GM23338 (cell line): ENCODE measurements at regions not wholly inside any gene's neighbourhood (a gene's known extent, or its start where the extent isn't known, plus 50 kb on each side); places are given as distances from the start of the nearest gene placed in this dataset.

Experiments used
- ATAC-seq: fragments of 200-7000 bp; cut with Tn5 transposase; 3 replicates; pipeline ENCODE4 v1.9.1; 2020
- DNase-seq: peaks from one replicate; pipeline ENCODE4 v3.0.0-alpha.2; 2015; ENCODE audit warnings: low spot score
- H2AFZ ChIP-seq: fragments of 200-600 bp; sonication (generic); 2 replicates; pipeline ENCODE4 v1.8.0; 2016; ENCODE audit warnings: antibody characterized with exemption, mild to moderate bottlenecking, moderate library complexity
- H3F3A ChIP-seq: fragments of 200-600 bp; sonication (generic); replicated peaks from 2 replicates; pipeline ENCODE4 v1.8.0; 2017; ENCODE audit warnings: antibody characterized with exemption, mixed run types, low read depth
- H3K27ac ChIP-seq: fragments of 200-600 bp; sonication (generic); 2 replicates; pipeline ENCODE4 v1.6.1; 2016; ENCODE audit warnings: low read depth
- H3K27me3 ChIP-seq: fragments of 200-600 bp; sonication (generic); 2 replicates; pipeline ENCODE4 v1.8.0; 2016; ENCODE audit warnings: mild to moderate bottlenecking, mixed run types, moderate library complexity; ENCODE audit not compliant: insufficient read depth
- H3K36me3 ChIP-seq: fragments of 200-600 bp; sonication (generic); 2 replicates; pipeline ENCODE4 v1.8.0; 2016; ENCODE audit warnings: mild to moderate bottlenecking; ENCODE audit not compliant: insufficient read depth
- H3K4me1 ChIP-seq: fragments of 200-600 bp; sonication (generic); 2 replicates; pipeline ENCODE4 v1.8.0; 2016; ENCODE audit warnings: mild to moderate bottlenecking, moderate library complexity; ENCODE audit not compliant: insufficient read depth
- H3K4me2 ChIP-seq: fragments of 200-600 bp; sonication (generic); 2 replicates; pipeline ENCODE4 v1.7.1; 2017; ENCODE audit warnings: mixed run types
- H3K4me3 ChIP-seq: fragments of 200-600 bp; sonication (generic); 2 replicates; pipeline ENCODE4 v1.6.1; 2016; ENCODE audit warnings: mixed run types
- H3K79me2 ChIP-seq: fragments of 200-600 bp; sonication (generic); replicated peaks from 2 replicates; pipeline ENCODE4 v1.8.0; 2017; ENCODE audit warnings: mild to moderate bottlenecking; ENCODE audit not compliant: insufficient read depth
- H3K9me2 ChIP-seq: fragments of 200-600 bp; sonication (generic); 2 replicates; pipeline ENCODE4 v1.8.0; 2017; ENCODE audit not compliant: insufficient read depth
- H4K20me1 ChIP-seq: fragments of 200-600 bp; sonication (generic); replicated peaks from 2 replicates; pipeline ENCODE4 v1.8.0; 2017; ENCODE audit warnings: mild to moderate bottlenecking; ENCODE audit not compliant: insufficient read depth
- H3K27ac Mint-ChIP-seq: 2 replicates; pipeline ENCODE4 v1.8.0; 2020; ENCODE audit warnings: inconsistent platforms, mild to moderate bottlenecking, moderate library complexity, mixed read lengths
- H3K27me3 Mint-ChIP-seq: 3 replicates; pipeline ENCODE4 v1.8.0; 2022; ENCODE audit warnings: low read depth, mild to moderate bottlenecking, moderate library complexity, mixed read lengths, inconsistent platforms; ENCODE audit not compliant: insufficient read depth, poor library complexity
- H3K36me3 Mint-ChIP-seq: 3 replicates; pipeline ENCODE4 v1.8.0; 2021; ENCODE audit warnings: low read depth, mild to moderate bottlenecking, inconsistent platforms, moderate library complexity, mixed read lengths
- H3K4me1 Mint-ChIP-seq: 3 replicates; pipeline ENCODE4 v1.8.0; 2020; ENCODE audit warnings: mild to moderate bottlenecking, inconsistent platforms, mixed read lengths
- H3K4me3 Mint-ChIP-seq: 3 replicates; pipeline ENCODE4 v1.8.0; 2021; ENCODE audit warnings: moderate library complexity, mild to moderate bottlenecking, inconsistent platforms, mixed read lengths
- H3K9me3 Mint-ChIP-seq: 3 replicates; pipeline ENCODE4 v1.8.0; 2020; ENCODE audit warnings: moderate library complexity, mild to moderate bottlenecking, inconsistent platforms, mixed read lengths
- CREB1 ChIP-seq: fragments of 250-450 bp; sonication (Bioruptor Pico); IDR thresholded peaks from 2 replicates; pipeline ENCODE4 v1.5.0; 2020; ENCODE audit warnings: low read depth, mild to moderate bottlenecking, moderate library complexity
- ETS1 ChIP-seq: IDR thresholded peaks from 2 replicates; pipeline ENCODE4 v1.6.1; 2016; ENCODE audit warnings: antibody characterized with exemption
- EZH2 ChIP-seq: fragments of 200-600 bp; sonication (generic); IDR thresholded peaks from one replicate; pipeline ENCODE4 v1.8.0; 2017; ENCODE audit warnings: antibody characterized with exemption, mild to moderate bottlenecking, low read depth; ENCODE audit not compliant: unreplicated experiment
- EZH2phosphoT487 ChIP-seq: fragments of 200-600 bp; sonication (generic); IDR thresholded peaks from one replicate; pipeline ENCODE4 v1.8.1; 2018; ENCODE audit warnings: antibody characterized with exemption; ENCODE audit not compliant: unreplicated experiment
- JUNB ChIP-seq: IDR thresholded peaks from one replicate; pipeline ENCODE4 v1.6.1; 2016; ENCODE audit warnings: antibody characterized with exemption; ENCODE audit not compliant: unreplicated experiment
- NANOG ChIP-seq: IDR thresholded peaks from 2 replicates; pipeline ENCODE4 v1.6.1; 2016; ENCODE audit warnings: antibody characterized with exemption, borderline replicate concordance
- POLR2AphosphoS5 ChIP-seq: IDR thresholded peaks from 2 replicates; pipeline ENCODE4 v1.6.1; 2016; ENCODE audit warnings: antibody characterized with exemption, low read depth
- REST ChIP-seq: IDR thresholded peaks from one replicate; pipeline ENCODE4 v1.6.1; 2018; ENCODE audit warnings: antibody characterized with exemption; ENCODE audit not compliant: unreplicated experiment
- STAT1 ChIP-seq: IDR thresholded peaks from one replicate; pipeline ENCODE4 v1.6.1; 2016; ENCODE audit warnings: antibody characterized with exemption; ENCODE audit not compliant: unreplicated experiment
- ZNF114 ChIP-seq: fragments of 250-450 bp; sonication (Bioruptor Pico); IDR thresholded peaks from 2 replicates; pipeline ENCODE4 v1.5.0; 2020; ENCODE audit warnings: mild to moderate bottlenecking, moderate library complexity
- ZNF331 ChIP-seq: fragments of 250-450 bp; sonication (Bioruptor Pico); IDR thresholded peaks from 2 replicates; pipeline ENCODE4 v1.5.0; 2020; ENCODE audit warnings: low read depth, mild to moderate bottlenecking, moderate library complexity
- ZNF462 ChIP-seq: fragments of 250-450 bp; sonication (Bioruptor Pico); IDR thresholded peaks from 2 replicates; pipeline ENCODE4 v1.5.0; 2020; ENCODE audit warnings: mild to moderate bottlenecking, moderate library complexity
- TF ChIP-seq, protein P1 (sequence below), 2 experiments: fragments of 200-600 bp in 1 of 2; sonication (generic) in 1 of 2; conservative IDR thresholded peaks; 2 replicates each; pipeline versions ENCODE4 v1.5.1 to v1.6.1; 2016 to 2017; ENCODE audit warnings: antibody characterized with exemption in 2 of 2, low read depth in 2 of 2, mild to moderate bottlenecking in 2 of 2, moderate library complexity in 1 of 2

DNA sequence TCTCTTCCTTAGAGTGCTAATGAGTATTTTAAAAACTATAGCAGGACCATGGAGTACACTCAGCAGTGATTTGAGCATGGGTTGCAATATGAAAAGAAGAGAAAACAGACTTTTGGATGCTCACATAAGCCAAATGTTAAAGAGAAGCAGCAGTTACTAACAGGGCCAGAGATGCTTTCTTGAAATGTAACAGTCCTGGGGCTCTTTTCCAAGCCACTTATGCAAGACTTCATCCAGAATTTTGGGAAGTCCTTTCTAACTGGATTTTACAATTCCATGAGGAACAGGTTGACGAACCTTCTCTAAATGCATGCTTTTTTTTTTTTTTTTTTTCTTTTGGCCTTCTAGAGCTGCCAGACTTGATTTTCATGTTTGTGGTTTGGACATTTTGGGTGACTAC, 282.0 kb downstream of the SEC23IP start:
- H3K27ac ChIP-seq = no peak overlapping the region
- Mint-ChIP-seq H3K4me1 (peaks cover 12% of the 10 kb centered on the region; the same call in 2 of the 3 replicates), H3K9me3 (no peaks in the 10 kb centered on the region), H3K36me3 (no peaks in the 10 kb centered on the region), H3K27me3 (no peaks in the 10 kb centered on the region), H3K27ac (no peak overlapping the region), H3K4me3 (no peak overlapping the region)
- H2AFZ ChIP-seq = no peak overlapping the region
- H4K20me1 ChIP-seq = no peaks in the 10 kb centered on the region
- no peak for DNase-seq
- no peak overlapping the region for H3K4me2 ChIP-seq
- no peaks in the 10 kb centered on the region for H3F3A ChIP-seq
- H3K27me3 ChIP-seq = no peaks in the 10 kb centered on the region
- peaks cover 11% of the 10 kb centered on the region; the same call in 1 of the 2 replicates for H3K4me1 ChIP-seq
- no peak overlapping the region for H3K4me3 ChIP-seq
- TF ChIP-seq EZH2phosphoT487 (no peak), EZH2 (no peak), REST (no peak), STAT1 (no peak), ZNF462 (no peak), ETS1 (no peak), ZNF331 (CRISPR knock-in tag) (no peak), CREB1 (CRISPR knock-in tag) (no peak), ZNF114 (CRISPR knock-in tag) (no peak), NANOG (no peak), JUNB (no peak), POLR2AphosphoS5 (no peak)
- TF ChIP-seq, protein P1, sequence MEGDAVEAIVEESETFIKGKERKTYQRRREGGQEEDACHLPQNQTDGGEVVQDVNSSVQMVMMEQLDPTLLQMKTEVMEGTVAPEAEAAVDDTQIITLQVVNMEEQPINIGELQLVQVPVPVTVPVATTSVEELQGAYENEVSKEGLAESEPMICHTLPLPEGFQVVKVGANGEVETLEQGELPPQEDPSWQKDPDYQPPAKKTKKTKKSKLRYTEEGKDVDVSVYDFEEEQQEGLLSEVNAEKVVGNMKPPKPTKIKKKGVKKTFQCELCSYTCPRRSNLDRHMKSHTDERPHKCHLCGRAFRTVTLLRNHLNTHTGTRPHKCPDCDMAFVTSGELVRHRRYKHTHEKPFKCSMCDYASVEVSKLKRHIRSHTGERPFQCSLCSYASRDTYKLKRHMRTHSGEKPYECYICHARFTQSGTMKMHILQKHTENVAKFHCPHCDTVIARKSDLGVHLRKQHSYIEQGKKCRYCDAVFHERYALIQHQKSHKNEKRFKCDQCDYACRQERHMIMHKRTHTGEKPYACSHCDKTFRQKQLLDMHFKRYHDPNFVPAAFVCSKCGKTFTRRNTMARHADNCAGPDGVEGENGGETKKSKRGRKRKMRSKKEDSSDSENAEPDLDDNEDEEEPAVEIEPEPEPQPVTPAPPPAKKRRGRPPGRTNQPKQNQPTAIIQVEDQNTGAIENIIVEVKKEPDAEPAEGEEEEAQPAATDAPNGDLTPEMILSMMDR (conservative IDR thresholded peaks at IDR 0.05; ENCODE audit: low read depth in 2 of 2) = no peak
- peaks cover 9% of the 10 kb centered on the region for H3K9me2 ChIP-seq
- no peaks in the 10 kb centered on the region for H3K79me2 ChIP-seq
- ATAC-seq = no peak
- H3K36me3 ChIP-seq = no peaks in the 10 kb centered on the region
